T-helper 1 cell treated with Interleukin-12 subunit alpha and Interleukin-12 subunit beta and Interleukin-4 antibody, amounts not matched to agents 30 ng/mL and 1 ng/mL, for 36 hours (primary cell): ENCODE measurements at regions not wholly inside any gene's neighbourhood (a gene's known extent, or its start where the extent isn't known, plus 50 kb on each side); places are given as distances from the start of the nearest gene placed in this dataset.
"Not testable (repeated sequence)": the region's sequence is repeated elsewhere in the genome, so short reads cannot be mapped to it uniquely, and the experiment has no call there.

Experiments used
- intact Hi-C: fragments of 100-400 bp; cut with micrococcal nuclease; formaldehyde crosslinking; loops from one replicate; pipeline ENCODE4 v1.15.1; 2024

- intact Hi-C loops, result loop anchor here (10.0 kb wide), 1 partner anchor 55 kb away; no protein-coding TSS in a partner anchor
Observed at GRCh38 chr21:15119486-15119885, 54.7 kb upstream of the NRIP1 start.

- intact Hi-C loops, result no loop called here
Observed at GRCh38 chr21:15121097-15121654, 56.4 kb upstream of the NRIP1 start.

- intact Hi-C loops, result no loop called here
Observed at GRCh38 chr21:15121655-15122120, 56.9 kb upstream of the NRIP1 start.

- intact Hi-C loops, result no loop called here
Observed at GRCh38 chr21:15122241-15122640, 57.4 kb upstream of the NRIP1 start.

- intact Hi-C loops, result no loop called here
Observed at GRCh38 chr21:15124731-15125130, 59.9 kb upstream of the NRIP1 start.

GRCh38 chr21:15126948-15127347 lies 62.1 kb upstream of the NRIP1 start:
- intact Hi-C loops, result no loop called here

GRCh38 chr21:15127437-15127836 lies 62.6 kb upstream of the NRIP1 start:
- intact Hi-C loops, result no loop called here

- intact Hi-C loops, result no loop called here
Observed at GRCh38 chr21:15128267-15128666, 63.5 kb upstream of the NRIP1 start.

GRCh38 chr21:15128714-15129113 lies 63.9 kb upstream of the NRIP1 start:
- intact Hi-C loops, result not testable (repeated sequence)

GRCh38 chr21:15130326-15130725 lies 65.5 kb upstream of the NRIP1 start:
- intact Hi-C loops, result no loop called here

GRCh38 chr21:15130751-15131150 lies 66.0 kb upstream of the NRIP1 start:
- intact Hi-C loops, result no loop called here

GRCh38 chr21:15132781-15133180 lies 68.0 kb upstream of the NRIP1 start:
- intact Hi-C loops, result no loop called here

GRCh38 chr21:15134701-15135470 lies 70.1 kb upstream of the NRIP1 start:
- intact Hi-C loops, result no loop called here

- intact Hi-C loops, result no loop called here
Observed at GRCh38 chr21:15135867-15136629, 71.2 kb upstream of the NRIP1 start.

GRCh38 chr21:15138490-15138889 lies 73.7 kb upstream of the NRIP1 start:
- intact Hi-C loops, result no loop called here

- intact Hi-C loops, result no loop called here
Observed at GRCh38 chr21:15139898-15140297, 75.1 kb upstream of the NRIP1 start.

- intact Hi-C loops, result no loop called here
Observed at GRCh38 chr21:15140321-15141019, 75.7 kb upstream of the NRIP1 start.

GRCh38 chr21:15141261-15141970 lies 76.6 kb upstream of the NRIP1 start:
- intact Hi-C loops, result no loop called here

- intact Hi-C loops, result no loop called here
Observed at GRCh38 chr21:15144026-15144425, 79.2 kb upstream of the NRIP1 start.

GRCh38 chr21:15148437-15148836 lies 83.6 kb upstream of the NRIP1 start:
- intact Hi-C loops, result no loop called here

GRCh38 chr21:15149600-15150224 lies 84.9 kb upstream of the NRIP1 start:
- intact Hi-C loops, result no loop called here
